CD4-positive, alpha-beta T cell (primary cell): ENCODE measurements at regions not wholly inside any gene's neighbourhood (a gene's known extent, or its start where the extent isn't known, plus 50 kb on each side); places are given as distances from the start of the nearest gene placed in this dataset.

Experiments used
- ATAC-seq: fragments of 200-7000 bp; cut with Tn5 transposase; one replicate; pipeline ENCODE4 v1.10.0; 2022; ENCODE audit warnings: mild to moderate bottlenecking; ENCODE audit not compliant: poor library complexity
- CTCF ChIA-PET: fragments of 350-600 bp; sonication (Branson Sonifier 250); formaldehyde crosslinking; loops from one replicate; lab custom pipeline; 2021; ENCODE audit warnings: antibody characterized with exemption, inconsistent platforms; lab: Charles Lee
- POLR2A ChIA-PET: fragments of 350-600 bp; sonication (Branson Sonifier 250); formaldehyde crosslinking; loops from one replicate; lab custom pipeline; 2021; ENCODE audit warnings: antibody characterized with exemption, inconsistent platforms; lab: Charles Lee
- DNase-seq, 14 experiments: peaks; one replicate each; pipeline ENCODE4 v3.0.0-alpha.2; 2013 to 2020; ENCODE audit warnings: mixed read lengths in 2 of 14
- H3K27ac ChIP-seq, 2 donors: one replicate each; pipeline versions ENCODE4 v1.5.1 to v1.7.0; 2013; ENCODE audit warnings: low read length in 2 of 2, low read depth in 1 of 2, mild to moderate bottlenecking in 1 of 2
- H3K27me3 ChIP-seq, 2 experiments: 1 replicate in 1 of 2; 2 replicates in 1 of 2; pipeline versions ENCODE4 v1.6.1 to v1.7.0; 2013; ENCODE audit warnings: low read length in 2 of 2, control low read depth in 1 of 2, mild to moderate bottlenecking in 1 of 2, moderate library complexity in 1 of 2; ENCODE audit not compliant: insufficient read depth in 2 of 2, control insufficient read depth in 1 of 2
- H3K36me3 ChIP-seq: one replicate; pipeline ENCODE4 v1.6.1; 2013; ENCODE audit warnings: low read length, control low read depth; ENCODE audit not compliant: insufficient read depth
- H3K4me1 ChIP-seq: one replicate; pipeline ENCODE4 v1.6.1; 2013; ENCODE audit warnings: low read length, control low read depth; ENCODE audit not compliant: insufficient read depth
- H3K4me3 ChIP-seq: one replicate; pipeline ENCODE4 v1.5.1; 2013; ENCODE audit warnings: mild to moderate bottlenecking, low read length, moderate library complexity
- H3K9me3 ChIP-seq, 2 experiments: 1 replicate in 1 of 2; 2 replicates in 1 of 2; pipeline versions ENCODE4 v1.6.1 to v1.7.0; 2013; ENCODE audit warnings: low read length in 2 of 2, mild to moderate bottlenecking in 2 of 2, control low read depth in 1 of 2, moderate library complexity in 1 of 2; ENCODE audit not compliant: control insufficient read depth in 1 of 2, insufficient read depth in 1 of 2
- H3K27ac Mint-ChIP-seq: one replicate; pipeline ENCODE4 v1.8.0; 2020; ENCODE audit warnings: mixed read lengths
- H3K27me3 Mint-ChIP-seq: one replicate; pipeline ENCODE4 v1.8.0; 2021; ENCODE audit warnings: mixed read lengths
- H3K36me3 Mint-ChIP-seq: one replicate; pipeline ENCODE4 v1.8.0; 2021; ENCODE audit warnings: low read depth, mixed read lengths
- H3K4me1 Mint-ChIP-seq: one replicate; pipeline ENCODE4 v1.8.0; 2021; ENCODE audit warnings: low read depth, mixed read lengths
- H3K4me3 Mint-ChIP-seq: one replicate; pipeline ENCODE4 v1.8.0; 2020; ENCODE audit warnings: mild to moderate bottlenecking, mixed read lengths
- H3K9me3 Mint-ChIP-seq: one replicate; pipeline ENCODE4 v1.8.0; 2020; ENCODE audit warnings: mixed read lengths
- CTCF ChIP-seq: fragments of 200-600 bp; IDR thresholded peaks from one replicate; pipeline ENCODE4 v1.8.0; 2022; ENCODE audit warnings: antibody characterized with exemption, mild to moderate bottlenecking
- intact Hi-C, 2 experiments: fragments of 100-400 bp; cut with DNase I in 1 of 2; cut with micrococcal nuclease in 1 of 2; formaldehyde crosslinking; loops; one replicate each; pipeline versions ENCODE4 v1.15.1 to v1.9.0; 2023 to 2025; cut with DNase I, micrococcal nuclease

GRCh38 chr2:71832388-71832787 lies 315.3 kb downstream of the CYP26B1 start:
- Histone ChIP-seq H3K36me3 (no peaks in the 10 kb centered on the region), H3K4me1 (no peaks in the 10 kb centered on the region), H3K27me3 (no peaks in the 10 kb centered on the region), H3K9me3 (no peaks in the 10 kb centered on the region), H3K4me3 (no peak overlapping the region), H3K27ac (no peak overlapping the region)
- H3K9me3 Mint-ChIP-seq: no peaks in the 10 kb centered on the region
- CTCF ChIA-PET: no interaction called here
- DNase-seq: no peak
- H3K36me3 Mint-ChIP-seq: no peaks in the 10 kb centered on the region
- no peak overlapping the region for H3K27ac Mint-ChIP-seq
- H3K4me1 Mint-ChIP-seq: no peaks in the 10 kb centered on the region
- POLR2A ChIA-PET: no interaction called here
- peaks cover 19% of the 10 kb centered on the region for H3K27me3 Mint-ChIP-seq
- TF ChIP-seq CTCF: no peak
- intact Hi-C loops: no loop called here
- ATAC-seq: no peak
- no peak overlapping the region for H3K4me3 Mint-ChIP-seq

- H3K27me3 Mint-ChIP-seq: peaks cover 19% of the 10 kb centered on the region
- DNase-seq (no peak), ATAC-seq (no peak)
- POLR2A ChIA-PET: no interaction called here
- Histone ChIP-seq H3K27me3 (no peaks in the 10 kb centered on the region), H3K4me1 (no peaks in the 10 kb centered on the region), H3K27ac (no peak overlapping the region), H3K36me3 (no peaks in the 10 kb centered on the region), H3K9me3 (no peaks in the 10 kb centered on the region), H3K4me3 (no peak overlapping the region)
- no peak overlapping the region for H3K27ac Mint-ChIP-seq
- no peaks in the 10 kb centered on the region for H3K4me1 Mint-ChIP-seq
- TF ChIP-seq CTCF: no peak
- H3K36me3 Mint-ChIP-seq: no peaks in the 10 kb centered on the region
- CTCF ChIA-PET: no interaction called here
- intact Hi-C loops: no loop called here
- no peaks in the 10 kb centered on the region for H3K9me3 Mint-ChIP-seq
- H3K4me3 Mint-ChIP-seq: no peak overlapping the region
Observed at GRCh38 chr2:71831193-71831577, 316.5 kb downstream of the CYP26B1 start.

- no peaks in the 10 kb centered on the region for H3K9me3 Mint-ChIP-seq
- CTCF ChIA-PET: no interaction called here
- no peak overlapping the region for H3K27ac Mint-ChIP-seq
Observed at GRCh38 chr2:71830497-71831192, 317.0 kb downstream of the CYP26B1 start.

More at GRCh38 chr2:71830497-71831192, 317.0 kb downstream of the CYP26B1 start:
- Mint-ChIP-seq H3K27me3 (peaks cover 14% of the 10 kb centered on the region), H3K36me3 (no peaks in the 10 kb centered on the region), H3K4me3 (no peak overlapping the region), H3K4me1 (no peaks in the 10 kb centered on the region)
- H3K4me3 ChIP-seq: no peak overlapping the region
- DNase-seq (no peak), ATAC-seq (no peak)
- no peak overlapping the region for H3K27ac ChIP-seq
- POLR2A ChIA-PET: no interaction called here
- H3K9me3 ChIP-seq: no peaks in the 10 kb centered on the region
- TF ChIP-seq CTCF: no peak
- H3K4me1 ChIP-seq: no peaks in the 10 kb centered on the region
- no peaks in the 10 kb centered on the region for H3K36me3 ChIP-seq
- intact Hi-C loops: no loop called here
- H3K27me3 ChIP-seq: no peaks in the 10 kb centered on the region
